ENCODE measurements at regions not wholly inside any gene's neighbourhood (a gene's known extent, or its start where the extent isn't known, plus 50 kb on each side); places are given as distances from the start of the nearest gene placed in this dataset.
A peak's percentile ranks its signal among the peaks of the same experiment; 100 is the strongest.
"Not testable (repeated sequence)": the region's sequence is repeated elsewhere in the genome, so short reads cannot be mapped to it uniquely, and the experiment has no call there.

- peaks cover 5 to 9% of the 10 kb centered on the region in 2 donors for H3K36me3 Mint-ChIP-seq
These were observed 230.5 kb upstream of the IZUMO3 start for GRCh38 chr9:24776226-24776625.

GRCh38 chr9:24774199-24774598 lies 228.5 kb upstream of the IZUMO3 start:
- H3K27ac Mint-ChIP-seq; DNase-seq (ENCODE audit: low spot score in 2 of 2); H3K36me3 Mint-ChIP-seq; ATAC-seq: not testable (repeated sequence)
- H3K9me3 Mint-ChIP-seq = peaks cover 22 to 37% of the 10 kb centered on the region in 2 donors

More at GRCh38 chr9:24776226-24776625, 230.5 kb upstream of the IZUMO3 start:
- H3K27ac Mint-ChIP-seq = no peak overlapping the region
- peaks cover 23 to 32% of the 10 kb centered on the region in 2 donors for H3K9me3 Mint-ChIP-seq
- DNase-seq (ENCODE audit: low spot score in 2 of 2) = no peak
- no peak for ATAC-seq

DNA sequence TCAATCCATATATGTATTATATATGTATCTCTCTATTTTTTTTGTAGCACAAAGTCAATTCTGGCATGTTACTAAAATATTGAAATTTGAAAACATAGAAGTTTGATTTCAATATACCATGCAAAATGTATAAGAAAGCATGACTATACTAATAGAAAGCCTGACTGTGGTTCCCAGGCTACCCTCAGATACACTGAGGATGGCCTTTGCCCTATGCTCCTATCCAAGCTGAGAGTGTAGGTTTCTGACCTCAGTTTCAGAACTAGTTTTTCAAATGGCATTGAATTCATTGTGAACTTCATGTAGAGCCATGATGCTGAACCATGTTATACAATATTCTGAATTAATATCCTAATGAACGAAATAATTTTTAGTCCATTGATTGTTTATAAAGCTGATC lies 220.4 kb upstream of the IZUMO3 start:
- Mint-ChIP-seq H3K9me3 (peaks cover 33 to 37% of the 10 kb centered on the region in 2 donors), H3K27ac (no peak overlapping the region), H3K36me3 (peaks cover 0 to 12% of the 10 kb centered on the region in 2 donors)
- DNase-seq (ENCODE audit: low spot score in 2 of 2) (no peak), ATAC-seq (no peak)

- Mint-ChIP-seq H3K27ac (no peak overlapping the region), H3K9me3 (peaks cover 33 to 34% of the 10 kb centered on the region in 2 donors), H3K36me3 (peaks cover 0 to 12% of the 10 kb centered on the region in 2 donors)
- DNase-seq (ENCODE audit: low spot score in 2 of 2) (no peak), ATAC-seq (no peak)
These were observed 219.5 kb upstream of the IZUMO3 start for GRCh38 chr9:24765025-24765756.

DNA sequence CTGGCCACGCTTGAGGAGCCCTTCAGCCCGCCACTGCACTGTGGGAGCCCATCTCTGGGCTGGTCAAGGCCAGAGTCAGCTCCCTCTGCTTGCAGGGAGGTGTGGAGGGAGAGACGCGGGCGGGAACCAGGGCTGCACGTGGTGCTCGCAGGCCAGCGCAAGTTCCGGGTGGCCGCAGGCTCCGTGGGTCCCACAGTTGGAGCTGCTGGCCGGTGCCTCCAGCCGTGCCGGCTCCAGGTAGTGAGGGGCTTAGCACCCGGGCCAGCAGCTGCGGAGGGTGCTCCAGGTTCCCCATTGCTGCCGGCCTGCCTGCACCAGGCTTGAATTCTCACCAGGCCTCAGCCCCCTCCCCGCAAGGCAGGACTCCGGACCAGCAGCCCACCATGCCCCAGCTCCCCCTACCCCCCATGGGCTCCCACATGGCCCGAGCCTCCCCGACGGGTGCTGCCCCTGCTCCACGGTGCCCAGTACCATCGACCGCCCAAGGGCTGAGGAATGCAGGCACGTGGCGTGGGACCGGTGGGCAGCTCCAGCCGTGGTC lies 192.8 kb upstream of the IZUMO3 start:
- no peak overlapping the region for H3K27ac Mint-ChIP-seq
- no peak for ATAC-seq
- peaks cover 20 to 23% of the 10 kb centered on the region in 2 donors for H3K9me3 Mint-ChIP-seq
- no peak for DNase-seq (ENCODE audit: low spot score in 2 of 2)
- H3K36me3 Mint-ChIP-seq = peaks cover 5 to 7% of the 10 kb centered on the region in 2 donors

DNA sequence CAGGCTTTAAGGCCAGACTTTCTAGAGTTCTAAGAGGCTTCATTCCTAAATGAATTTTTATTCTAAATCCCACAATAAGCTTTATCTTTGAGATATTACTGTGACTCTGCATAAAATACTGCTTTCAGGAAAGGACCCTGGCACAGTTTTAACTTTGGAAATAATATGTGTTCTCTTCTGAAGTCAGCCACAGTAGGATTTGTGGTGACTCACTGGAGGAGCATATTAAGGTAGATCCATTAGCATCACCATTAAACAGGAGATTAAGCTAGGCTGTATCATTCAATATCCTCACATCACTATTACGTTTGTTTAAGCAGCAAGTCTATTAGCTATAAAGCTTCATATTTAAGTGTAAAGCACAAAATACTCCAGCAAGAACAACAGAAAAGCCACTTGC lies 186.1 kb upstream of the IZUMO3 start:
- Mint-ChIP-seq H3K36me3 (no peaks in the 10 kb centered on the region), H3K27ac (no peak overlapping the region), H3K9me3 (peaks cover 21 to 23% of the 10 kb centered on the region in 2 donors)
- ATAC-seq (no peak), DNase-seq (ENCODE audit: low spot score in 2 of 2) (no peak)

GRCh38 chr9:24721621-24722020 lies 175.9 kb upstream of the IZUMO3 start:
- H3K9me3 Mint-ChIP-seq = peaks cover 13 to 21% of the 10 kb centered on the region in 2 donors
- DNase-seq (ENCODE audit: low spot score in 2 of 2) (no peak), ATAC-seq (no peak)
- peaks cover 0 to 10% of the 10 kb centered on the region in 2 donors for H3K36me3 Mint-ChIP-seq
- no peak overlapping the region for H3K27ac Mint-ChIP-seq

DNA sequence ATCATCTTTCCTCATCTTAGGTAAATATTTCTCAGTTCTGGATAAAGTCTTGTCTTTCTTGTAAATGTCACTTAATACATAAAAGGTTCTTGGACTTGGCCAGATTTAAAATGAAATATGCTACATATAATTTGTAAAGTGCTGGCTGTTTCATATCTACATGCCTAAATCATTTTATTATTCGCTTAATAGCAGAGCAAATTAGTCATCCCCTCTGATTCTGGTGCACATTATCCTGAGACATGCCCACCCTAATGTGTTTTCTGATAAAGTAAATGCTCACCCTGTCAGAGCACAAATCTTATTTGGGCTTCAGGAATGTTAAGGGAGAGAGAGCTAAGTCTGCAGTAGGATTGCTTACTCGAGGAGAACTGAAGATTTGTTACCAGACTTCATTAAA lies 166.5 kb upstream of the IZUMO3 start:
- DNase-seq (ENCODE audit: low spot score in 2 of 2) = no peak
- no peaks in the 10 kb centered on the region for H3K36me3 Mint-ChIP-seq
- peaks cover 13 to 19% of the 10 kb centered on the region in 2 donors for H3K9me3 Mint-ChIP-seq
- no peak overlapping the region for H3K27ac Mint-ChIP-seq
- no peak for ATAC-seq

DNA sequence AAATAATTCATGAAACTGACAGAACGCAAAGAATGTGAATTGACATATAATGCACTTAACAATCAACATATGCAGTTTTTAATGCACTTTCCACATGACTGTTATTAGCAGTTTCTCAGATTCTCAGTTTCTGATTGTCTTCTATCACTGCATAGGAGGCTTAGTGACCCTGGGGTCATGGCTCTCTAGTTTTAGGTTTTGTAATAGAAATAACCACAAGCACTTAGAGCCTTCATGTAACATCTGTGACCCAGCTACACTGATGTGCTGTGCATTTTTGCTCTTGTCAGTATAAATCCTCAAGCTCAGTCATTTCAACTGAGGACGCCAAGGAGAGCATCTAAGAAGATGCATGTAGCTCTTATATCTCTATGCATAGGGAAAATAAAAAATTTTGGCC lies 163.1 kb upstream of the IZUMO3 start:
- Mint-ChIP-seq H3K9me3 (peaks cover 5 to 17% of the 10 kb centered on the region in 2 donors), H3K36me3 (no peaks in the 10 kb centered on the region), H3K27ac (no peak overlapping the region)
- DNase-seq (ENCODE audit: low spot score in 2 of 2) (no peak), ATAC-seq (no peak)

DNA sequence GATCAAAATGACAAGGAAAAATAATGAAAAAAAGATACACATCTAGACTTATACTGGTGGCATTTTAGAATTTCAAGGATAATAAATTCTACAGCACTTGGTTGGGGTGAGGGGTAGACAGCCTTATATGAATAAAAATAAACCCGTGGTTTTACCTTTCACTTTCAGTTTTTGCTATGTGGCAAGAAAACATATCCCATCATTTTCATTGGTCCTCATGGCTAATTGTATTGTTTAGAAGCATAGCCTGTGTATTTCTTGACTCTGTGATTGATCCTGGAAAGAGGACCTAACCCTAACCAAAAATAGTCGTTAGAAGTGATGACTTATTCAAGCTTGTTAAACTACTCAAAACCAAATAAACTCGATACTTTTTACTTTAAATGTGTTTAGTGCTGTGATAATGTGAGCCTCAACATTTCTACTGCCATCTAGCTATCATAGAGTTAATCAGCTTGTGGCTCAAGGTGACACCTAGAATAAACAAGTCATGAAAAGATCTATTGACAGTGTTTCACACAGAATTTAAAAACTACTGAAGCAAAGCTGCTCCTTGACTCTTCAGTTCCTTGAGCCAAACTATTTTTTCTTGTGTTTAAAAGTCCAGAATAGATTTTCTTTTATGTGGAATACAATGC lies 153.3 kb upstream of the IZUMO3 start:
- peaks cover 14 to 21% of the 10 kb centered on the region in 2 donors for H3K9me3 Mint-ChIP-seq
- no peak for ATAC-seq
- DNase-seq (ENCODE audit: low spot score in 2 of 2) = no peak
- peaks cover 0 to 13% of the 10 kb centered on the region in 2 donors for H3K36me3 Mint-ChIP-seq
- no peak overlapping the region for H3K27ac Mint-ChIP-seq

GRCh38 chr9:24672336-24672735 lies 126.6 kb upstream of the IZUMO3 start:
- no peak overlapping the region for H3K27ac Mint-ChIP-seq

GRCh38 chr9:24657387-24657786 lies 111.7 kb upstream of the IZUMO3 start:
- Mint-ChIP-seq H3K9me3 (peaks cover 15 to 30% of the 10 kb centered on the region in 2 donors), H3K27ac (no peak overlapping the region), H3K36me3 (peaks cover 0 to 10% of the 10 kb centered on the region in 2 donors)
- no peak for ATAC-seq
- no peak for DNase-seq (ENCODE audit: low spot score in 2 of 2)

More at GRCh38 chr9:24672336-24672735, 126.6 kb upstream of the IZUMO3 start:
- peaks cover 8 to 9% of the 10 kb centered on the region in 2 donors for H3K36me3 Mint-ChIP-seq
- ATAC-seq (no peak), DNase-seq (ENCODE audit: low spot score in 2 of 2) (no peak)
- peaks cover 19 to 20% of the 10 kb centered on the region in 2 donors for H3K9me3 Mint-ChIP-seq

- Mint-ChIP-seq H3K27ac (peak overlapping the region in 1 of 2 donors; percentile 5), H3K36me3 (peaks cover 0 to 10% of the 10 kb centered on the region in 2 donors), H3K9me3 (peaks cover 18 to 21% of the 10 kb centered on the region in 2 donors)
- DNase-seq (ENCODE audit: low spot score in 2 of 2) (no peak), ATAC-seq (no peak)
These were observed 106.5 kb upstream of the IZUMO3 start for GRCh38 chr9:24652181-24652580.

GRCh38 chr9:24628809-24629208 lies 83.1 kb upstream of the IZUMO3 start:
- ATAC-seq; DNase-seq (ENCODE audit: low spot score in 2 of 2); H3K27ac Mint-ChIP-seq; H3K36me3 Mint-ChIP-seq: not testable (repeated sequence)
- H3K9me3 Mint-ChIP-seq = peaks cover 23 to 38% of the 10 kb centered on the region in 2 donors

DNA sequence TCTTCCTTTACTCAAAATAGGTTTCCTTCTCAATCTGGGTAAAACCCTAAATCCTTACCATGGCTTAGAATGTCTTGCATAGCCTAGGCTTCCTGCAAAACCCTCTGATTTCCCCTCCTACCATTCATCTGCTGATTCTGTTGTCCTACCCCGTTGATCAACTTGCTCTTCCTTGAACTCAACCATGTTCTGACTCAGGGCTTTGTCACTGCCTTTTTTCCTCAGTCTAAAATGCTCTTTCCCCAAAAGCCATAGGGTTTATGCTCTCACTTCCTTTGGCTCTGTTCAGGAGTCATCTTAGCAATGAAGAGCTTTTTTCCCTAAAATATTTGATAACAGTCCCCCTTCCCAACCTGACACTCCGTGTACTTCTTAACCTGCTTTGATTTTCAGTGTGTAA lies 79.4 kb upstream of the IZUMO3 start:
- H3K9me3 Mint-ChIP-seq = peaks cover 23 to 31% of the 10 kb centered on the region in 2 donors
- H3K27ac Mint-ChIP-seq = no peak overlapping the region
- H3K36me3 Mint-ChIP-seq = no peaks in the 10 kb centered on the region
- DNase-seq (ENCODE audit: low spot score in 2 of 2) (no peak), ATAC-seq (no peak)

GRCh38 chr9:24624481-24624880 lies 78.8 kb upstream of the IZUMO3 start:
- Mint-ChIP-seq H3K27ac (no peak overlapping the region), H3K36me3 (no peaks in the 10 kb centered on the region), H3K9me3 (peaks cover 23 to 34% of the 10 kb centered on the region in 2 donors)
- ATAC-seq (no peak), DNase-seq (ENCODE audit: low spot score in 2 of 2) (no peak)

- H3K9me3 Mint-ChIP-seq = peaks cover 21 to 26% of the 10 kb centered on the region in 2 donors
- H3K27ac Mint-ChIP-seq = no peak overlapping the region
- ATAC-seq (no peak), DNase-seq (ENCODE audit: low spot score in 2 of 2) (no peak)
- H3K36me3 Mint-ChIP-seq = no peaks in the 10 kb centered on the region
These were observed 75.0 kb upstream of the IZUMO3 start for GRCh38 chr9:24620741-24621140.
